Mucosa of rectum (tissue), 2 donors: ENCODE measurements at regions not wholly inside any gene's neighbourhood (a gene's known extent, or its start where the extent isn't known, plus 50 kb on each side); places are given as distances from the start of the nearest gene placed in this dataset.

ENCODE experiments used
- H3K27ac ChIP-seq, 2 donors: one replicate each; pipeline ENCODE4 v1.7.0; 2013; ENCODE audit warnings: inconsistent platforms in 2 of 2, low read depth in 2 of 2, low read length in 2 of 2
- H3K27me3 ChIP-seq, 2 donors: one replicate each; pipeline ENCODE4 v1.7.0; 2013; ENCODE audit warnings: low read length in 2 of 2; ENCODE audit not compliant: control insufficient read depth in 2 of 2, insufficient read depth in 2 of 2
- H3K36me3 ChIP-seq, 2 donors: one replicate each; pipeline ENCODE4 v1.7.0; 2013; ENCODE audit warnings: low read length in 2 of 2; ENCODE audit not compliant: control insufficient read depth in 2 of 2, insufficient read depth in 2 of 2
- H3K4me1 ChIP-seq, 2 donors: one replicate each; pipeline ENCODE4 v1.7.0; 2013; ENCODE audit warnings: low read length in 2 of 2, mild to moderate bottlenecking in 1 of 2; ENCODE audit not compliant: control insufficient read depth in 2 of 2, insufficient read depth in 2 of 2
- H3K4me3 ChIP-seq, 2 donors: one replicate each; pipeline ENCODE4 v1.7.0; 2013; ENCODE audit warnings: low read length in 2 of 2
- H3K9ac ChIP-seq, 2 donors: one replicate each; pipeline ENCODE4 v1.7.0; 2013; ENCODE audit warnings: low read length in 2 of 2, low read depth in 1 of 2, mild to moderate bottlenecking in 1 of 2
- H3K9me3 ChIP-seq, 2 donors: one replicate each; pipeline ENCODE4 v1.7.0; 2013; ENCODE audit warnings: low read length in 2 of 2; ENCODE audit not compliant: control insufficient read depth in 2 of 2
- donor health status: healthy.
- donor health status: Normal muscosa, but diverticular disease.

DNA sequence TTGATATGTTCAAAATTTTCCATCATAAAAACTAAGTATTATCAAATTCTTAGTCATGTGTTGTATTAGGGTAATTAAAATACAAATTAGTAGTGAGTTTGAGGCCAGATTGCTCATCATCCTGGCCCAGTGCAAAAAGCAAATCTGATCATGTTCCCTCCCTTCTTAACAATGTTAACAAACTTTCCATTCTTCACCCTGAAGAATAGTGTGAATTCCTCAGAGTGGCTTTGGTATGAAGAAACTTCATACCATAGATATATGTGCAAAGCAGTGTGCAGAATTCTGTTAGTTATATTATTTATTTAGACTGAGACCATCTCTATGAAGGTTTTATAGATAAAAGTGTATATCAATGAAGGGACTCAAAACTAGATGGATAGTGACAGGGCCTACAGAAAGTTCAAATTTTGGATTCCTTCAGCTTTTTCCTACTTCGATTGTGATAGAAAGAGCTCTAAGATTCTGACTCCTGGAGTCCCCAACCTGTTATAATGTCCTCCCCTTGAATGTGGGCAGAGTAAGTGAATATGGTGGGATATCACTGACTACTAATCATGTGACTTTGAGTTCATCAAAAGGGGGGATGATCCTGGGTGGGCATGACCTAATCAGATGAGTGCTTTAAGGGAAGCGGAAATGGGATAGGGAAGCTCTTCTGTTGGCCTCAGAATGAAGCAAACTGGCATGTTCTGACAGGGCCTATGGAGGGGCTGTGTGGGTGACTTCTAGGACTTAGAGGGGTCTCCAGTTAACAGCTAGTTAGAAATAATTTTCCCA, 271.4 kb downstream of the BTG1 start:
- Histone ChIP-seq H3K4me3 (no peak overlapping the region), H3K9me3 (no peaks in the 10 kb centered on the region), H3K36me3 (no peaks in the 10 kb centered on the region), H3K9ac (no peak overlapping the region), H3K27me3 (no peaks in the 10 kb centered on the region), H3K27ac (no peak overlapping the region), H3K4me1 (peaks cover 7 to 30% of the 10 kb centered on the region in 2 donors)

DNA sequence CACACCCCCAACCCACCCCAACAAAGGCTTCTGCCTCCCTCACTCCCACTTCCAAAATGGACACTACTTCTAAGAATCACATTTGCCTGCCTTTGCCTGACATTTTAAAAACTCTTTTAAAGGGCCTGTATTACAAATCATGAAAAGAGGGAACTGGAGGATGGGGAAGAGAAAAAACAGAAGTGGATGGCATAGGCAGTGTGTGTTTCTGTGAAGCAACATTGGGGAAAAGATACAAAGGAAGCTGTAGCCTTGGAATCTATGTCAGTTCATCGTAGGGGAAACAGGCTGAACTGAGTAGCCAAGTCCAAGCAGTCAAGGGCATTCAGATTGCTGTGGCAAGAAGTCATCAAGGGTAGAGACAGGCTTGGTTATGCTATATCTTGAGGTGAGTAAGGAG, 273.9 kb downstream of the BTG1 start:
- no peaks in the 10 kb centered on the region for H3K36me3 ChIP-seq
- no peak overlapping the region for H3K4me3 ChIP-seq
- H3K9me3 ChIP-seq, result no peaks in the 10 kb centered on the region
- H3K27ac ChIP-seq, result no peak overlapping the region
- no peaks in the 10 kb centered on the region for H3K27me3 ChIP-seq
- H3K4me1 ChIP-seq, result peaks cover 2 to 17% of the 10 kb centered on the region in 2 donors
- H3K9ac ChIP-seq, result no peak overlapping the region

DNA sequence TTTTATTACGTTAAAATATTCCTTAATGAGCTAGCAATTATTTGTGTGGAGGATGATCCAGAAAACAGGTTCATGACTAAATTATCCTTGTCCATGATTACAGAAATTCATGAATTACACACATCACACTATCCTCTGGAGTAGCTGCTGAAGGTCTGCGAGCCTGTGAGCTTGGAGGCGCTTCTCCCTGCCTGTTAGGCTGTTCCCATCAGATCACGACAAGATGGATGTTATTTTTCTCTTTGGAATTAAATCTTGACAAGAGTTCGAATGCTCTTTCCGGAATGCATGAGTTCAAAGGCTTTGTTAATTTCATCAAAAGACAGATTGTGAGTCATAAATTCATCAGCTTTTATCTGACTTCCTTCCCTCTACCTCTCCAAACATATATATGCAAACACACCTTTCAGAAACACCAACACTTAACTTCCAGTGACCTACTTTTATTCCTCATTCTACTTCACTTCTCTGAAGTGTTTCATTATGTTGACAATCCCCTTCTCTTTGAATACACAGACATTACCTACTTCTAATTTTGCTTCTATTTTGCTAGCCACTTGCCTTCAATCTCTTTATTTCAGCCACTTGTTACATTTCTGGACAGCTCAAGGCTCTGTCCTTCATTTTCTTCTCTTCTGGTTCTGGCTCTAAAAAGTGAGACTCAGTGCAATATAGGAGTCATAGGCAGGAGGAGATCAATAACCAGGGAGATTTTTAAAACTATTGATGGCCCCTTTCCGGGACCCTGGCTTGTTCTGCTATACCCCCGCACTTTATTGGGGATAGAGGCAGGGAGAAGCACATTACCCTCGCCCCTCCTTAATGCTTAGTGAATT, 274.6 kb downstream of the BTG1 start:
- no peaks in the 10 kb centered on the region for H3K9me3 ChIP-seq
- no peak overlapping the region for H3K27ac ChIP-seq
- no peak overlapping the region for H3K4me3 ChIP-seq

DNA sequence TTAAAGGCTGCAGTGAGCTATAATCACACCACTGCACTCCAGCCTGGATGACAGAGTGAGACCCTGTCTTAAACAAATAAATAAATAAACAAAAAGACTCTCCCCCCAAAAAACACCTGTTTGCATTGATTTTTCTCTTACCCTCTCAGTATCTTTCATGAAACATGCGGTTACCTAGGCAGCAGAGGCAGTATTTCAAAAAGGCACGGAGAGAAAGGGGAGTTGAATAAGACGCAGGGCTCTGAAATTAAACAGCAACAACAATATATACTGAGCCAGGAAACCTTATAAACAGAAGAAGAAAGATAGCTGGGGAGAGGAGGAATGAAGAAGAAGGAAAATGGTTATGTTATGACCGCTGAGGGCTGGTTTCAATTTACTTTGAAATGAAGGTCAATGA, 277.6 kb downstream of the BTG1 start:
- no peak overlapping the region for H3K4me3 ChIP-seq
- H3K4me1 ChIP-seq, result peaks cover 0 to 12% of the 10 kb centered on the region in 2 donors
- no peaks in the 10 kb centered on the region for H3K9me3 ChIP-seq
- no peaks in the 10 kb centered on the region for H3K27me3 ChIP-seq
- no peak overlapping the region for H3K27ac ChIP-seq
- no peak overlapping the region for H3K9ac ChIP-seq
- H3K36me3 ChIP-seq, result no peaks in the 10 kb centered on the region

More for the DNA sequence above, 274.6 kb downstream of the BTG1 start:
- Histone ChIP-seq H3K4me1 (peaks cover 0 to 12% of the 10 kb centered on the region in 2 donors), H3K27me3 (no peaks in the 10 kb centered on the region), H3K9ac (no peak overlapping the region), H3K36me3 (no peaks in the 10 kb centered on the region)

DNA sequence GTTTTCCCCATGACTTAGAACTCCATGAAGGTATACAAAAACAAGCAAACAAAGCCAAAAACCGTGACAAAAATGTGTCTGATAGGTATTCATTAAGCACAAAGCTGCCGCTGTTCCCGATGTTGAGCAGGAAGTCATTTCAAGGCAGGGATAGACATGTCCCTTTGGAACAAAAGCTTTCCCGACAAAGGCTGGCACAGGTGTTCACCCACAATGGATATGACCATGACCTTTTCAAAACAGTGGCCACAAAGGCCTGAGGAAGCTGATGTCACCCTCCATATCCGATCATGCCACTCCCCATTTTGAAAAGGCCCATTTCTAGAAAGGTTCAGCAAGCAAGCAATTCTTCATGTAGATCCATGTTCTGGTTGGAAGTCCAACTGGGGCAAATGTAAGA, 279.1 kb downstream of the BTG1 start:
- Histone ChIP-seq H3K4me1 (peaks cover 0 to 8% of the 10 kb centered on the region in 2 donors), H3K27ac (no peak overlapping the region), H3K36me3 (no peaks in the 10 kb centered on the region), H3K4me3 (no peak overlapping the region), H3K9me3 (no peaks in the 10 kb centered on the region), H3K27me3 (no peaks in the 10 kb centered on the region), H3K9ac (no peak overlapping the region)

DNA sequence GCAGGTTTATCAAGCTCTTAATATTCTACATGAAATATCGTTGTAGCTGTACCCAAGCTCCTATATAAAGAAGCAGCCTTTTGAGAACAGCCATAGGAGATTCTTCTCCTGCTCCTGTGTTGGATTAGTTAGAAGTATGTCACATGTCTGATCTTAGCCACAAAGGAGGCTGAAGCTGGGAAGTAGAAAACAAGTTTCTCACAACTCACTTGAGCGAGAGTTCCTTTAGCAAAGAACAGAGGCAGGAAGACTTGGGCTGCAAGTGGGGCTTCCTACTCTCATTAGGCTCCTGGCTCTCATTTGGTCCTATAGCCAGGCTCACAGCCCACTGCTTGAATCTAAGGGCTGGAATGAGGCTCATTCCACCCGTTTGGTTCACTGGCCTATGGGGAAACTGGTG, 281.9 kb downstream of the BTG1 start:
- Histone ChIP-seq H3K4me1 (no peaks in the 10 kb centered on the region), H3K36me3 (no peaks in the 10 kb centered on the region), H3K9me3 (no peaks in the 10 kb centered on the region), H3K27ac (no peak overlapping the region), H3K9ac (no peak overlapping the region), H3K4me3 (no peak overlapping the region), H3K27me3 (no peaks in the 10 kb centered on the region)

DNA sequence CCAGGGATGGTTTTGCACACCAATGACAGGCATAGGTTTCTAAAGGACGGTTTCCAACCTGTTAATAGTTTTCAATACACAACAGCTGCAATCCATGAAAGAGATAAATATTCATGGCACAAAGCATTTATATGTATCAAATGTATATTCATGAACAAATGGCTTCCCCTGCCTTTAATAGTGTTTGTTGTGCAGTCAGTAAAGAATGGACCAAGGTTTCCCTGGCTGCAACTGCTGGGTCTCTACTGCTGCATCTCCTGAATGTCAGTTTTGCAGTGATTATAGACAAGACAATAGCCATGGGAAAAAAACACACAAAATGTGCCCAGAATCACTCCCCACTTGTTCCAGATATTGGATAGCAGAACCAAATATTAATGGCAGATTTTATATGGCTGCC, 284.1 kb downstream of the BTG1 start:
- no peak overlapping the region for H3K9ac ChIP-seq
- no peak overlapping the region for H3K27ac ChIP-seq
- no peak overlapping the region for H3K4me3 ChIP-seq
- H3K27me3 ChIP-seq, result no peaks in the 10 kb centered on the region
- H3K9me3 ChIP-seq, result no peaks in the 10 kb centered on the region
- no peaks in the 10 kb centered on the region for H3K4me1 ChIP-seq
- no peaks in the 10 kb centered on the region for H3K36me3 ChIP-seq

DNA sequence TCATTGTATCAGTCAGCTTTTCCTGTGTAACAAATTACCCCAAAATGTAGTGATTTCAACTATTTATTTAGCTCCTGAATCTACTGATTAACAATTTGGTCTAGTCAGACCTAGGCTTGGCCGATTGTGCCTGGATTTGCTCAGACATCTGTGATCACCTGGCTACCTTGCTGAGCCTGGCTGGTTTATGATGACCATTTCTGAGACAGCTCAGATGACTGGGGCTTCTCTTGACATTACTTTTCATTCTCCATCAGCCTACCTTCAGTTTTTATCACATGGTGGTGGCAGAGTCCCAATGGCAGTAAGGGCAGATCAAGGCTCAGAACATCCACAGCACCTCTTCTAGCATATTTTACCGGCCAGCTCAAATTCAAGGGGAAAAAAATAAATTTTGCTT, 286.3 kb downstream of the BTG1 start:
- no peak overlapping the region for H3K27ac ChIP-seq

DNA sequence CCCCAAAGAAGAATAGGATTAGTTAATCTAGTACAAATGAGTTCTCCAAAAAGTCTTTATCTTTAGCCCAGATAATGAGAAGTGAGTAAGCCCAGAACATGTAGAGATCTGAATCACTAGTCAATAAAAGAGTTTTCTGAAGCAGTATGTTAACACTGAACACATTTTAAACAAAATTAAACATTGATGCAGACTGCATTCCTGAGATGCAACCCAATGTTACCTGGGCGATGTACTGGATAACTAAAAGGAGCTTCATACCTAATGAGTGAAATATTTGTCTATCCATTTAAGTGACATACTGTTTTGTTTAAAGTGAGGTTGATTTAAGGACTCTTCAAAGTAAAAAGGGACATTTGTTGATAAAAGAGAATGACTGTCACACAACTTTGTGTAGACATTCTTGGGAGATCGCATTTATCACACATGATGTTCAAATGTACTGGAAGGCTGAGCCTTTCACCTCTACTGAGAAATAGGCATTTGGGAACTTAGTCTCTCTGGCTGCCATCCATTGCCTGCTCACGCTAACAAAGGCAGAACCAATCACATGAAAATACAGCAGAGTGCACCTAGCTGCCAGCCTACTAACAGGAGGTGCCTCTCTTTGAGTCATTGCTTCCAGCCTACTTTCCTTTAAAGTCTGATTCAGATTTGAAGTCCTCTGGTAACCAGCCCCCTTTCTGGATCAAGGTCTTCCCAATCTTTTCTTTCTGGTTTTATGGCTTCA, 287.7 kb downstream of the BTG1 start:
- Histone ChIP-seq H3K27me3 (no peaks in the 10 kb centered on the region), H3K9ac (no peak overlapping the region), H3K4me3 (no peak overlapping the region), H3K4me1 (no peaks in the 10 kb centered on the region), H3K36me3 (no peaks in the 10 kb centered on the region), H3K27ac (no peak overlapping the region), H3K9me3 (no peaks in the 10 kb centered on the region)

More for the DNA sequence above, 286.3 kb downstream of the BTG1 start:
- H3K27me3 ChIP-seq, result no peaks in the 10 kb centered on the region
- no peak overlapping the region for H3K9ac ChIP-seq
- no peaks in the 10 kb centered on the region for H3K4me1 ChIP-seq
- no peak overlapping the region for H3K4me3 ChIP-seq
- no peaks in the 10 kb centered on the region for H3K36me3 ChIP-seq
- H3K9me3 ChIP-seq, result no peaks in the 10 kb centered on the region

DNA sequence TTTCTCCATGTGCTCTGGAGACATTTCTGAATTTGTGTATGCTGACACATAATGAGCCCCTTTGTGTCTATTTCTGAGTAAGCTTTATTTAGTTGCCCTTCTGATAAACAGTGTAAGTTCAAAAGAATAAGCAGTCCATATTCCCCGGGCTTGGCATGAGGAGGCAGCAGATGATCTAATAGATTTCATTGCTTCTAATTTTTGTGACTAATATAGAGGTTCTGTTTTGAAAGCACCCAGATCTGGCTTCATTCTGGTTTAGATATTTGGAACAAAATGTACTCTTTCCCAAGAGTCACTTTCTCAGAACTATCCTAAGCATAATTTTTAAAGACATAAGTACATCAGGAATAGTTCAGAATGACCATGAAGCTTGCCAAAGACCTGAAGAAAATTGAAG, 290.9 kb downstream of the BTG1 start:
- no peak overlapping the region for H3K4me3 ChIP-seq
- no peak overlapping the region for H3K9ac ChIP-seq
- H3K9me3 ChIP-seq, result no peaks in the 10 kb centered on the region
- no peaks in the 10 kb centered on the region for H3K36me3 ChIP-seq
- no peak overlapping the region for H3K27ac ChIP-seq
- no peaks in the 10 kb centered on the region for H3K27me3 ChIP-seq
- no peaks in the 10 kb centered on the region for H3K4me1 ChIP-seq
